Stimulated activated CD4-positive, alpha-beta T cell treated with anti-CD3 and anti-CD28 coated beads, Interleukin-12 subunit alpha, Interleukin-12 subunit beta, amount 100 ng/mL, for 4 hours (primary cell): ENCODE measurements at regions not wholly inside any gene's neighbourhood (a gene's known extent, or its start where the extent isn't known, plus 50 kb on each side); places are given as distances from the start of the nearest gene placed in this dataset.

Source experiments
- DNase-seq: peaks from one replicate; pipeline ENCODE4 v3.0.0-alpha.2; 2020

- DNase-seq, result no peak
Measured at GRCh38 chrX:110408949-110409588, 50.4 kb downstream of the RTL9 start.

GRCh38 chrX:110409925-110410324 lies 51.3 kb downstream of the RTL9 start:
- no peak for DNase-seq

- DNase-seq, result no peak
Measured at GRCh38 chrX:110410603-110411002, 52.0 kb downstream of the RTL9 start.

GRCh38 chrX:110412971-110413726 lies 54.5 kb downstream of the RTL9 start:
- peak; percentile 61 for DNase-seq

- DNase-seq, result no peak
Measured at GRCh38 chrX:110413727-110414124, 55.1 kb downstream of the RTL9 start.

GRCh38 chrX:110414273-110414672 lies 55.6 kb downstream of the RTL9 start:
- no peak for DNase-seq

- no peak for DNase-seq
Measured at GRCh38 chrX:110414679-110415439, 56.2 kb downstream of the RTL9 start.

- DNase-seq, result no peak
Measured at GRCh38 chrX:110415440-110416170, 57.0 kb downstream of the RTL9 start.

- no peak for DNase-seq
Measured at GRCh38 chrX:110417128-110417527, 58.5 kb downstream of the RTL9 start.

GRCh38 chrX:110418316-110419235 lies 59.9 kb downstream of the RTL9 start:
- no peak for DNase-seq

- DNase-seq, result no peak
Measured at GRCh38 chrX:110419512-110419911, 60.9 kb downstream of the RTL9 start.

- DNase-seq, result no peak
Measured at GRCh38 chrX:110420771-110421499, 62.3 kb downstream of the RTL9 start.

- DNase-seq, result no peak
Measured at GRCh38 chrX:110421500-110422455, 63.1 kb downstream of the RTL9 start.

- no peak for DNase-seq
Measured at GRCh38 chrX:110425222-110426154, 66.8 kb downstream of the RTL9 start.

GRCh38 chrX:110426155-110426504 lies 67.5 kb downstream of the RTL9 start:
- DNase-seq, result no peak

GRCh38 chrX:110427076-110427475 lies 68.4 kb downstream of the RTL9 start:
- DNase-seq, result no peak

- no peak for DNase-seq
Measured at GRCh38 chrX:110428144-110428543, 69.5 kb downstream of the RTL9 start.

- DNase-seq, result no peak
Measured at GRCh38 chrX:110430293-110431076, 71.8 kb downstream of the RTL9 start.
